ENCODE measurements at regions not wholly inside any gene's neighbourhood (a gene's known extent, or its start where the extent isn't known, plus 50 kb on each side); places are given as distances from the start of the nearest gene placed in this dataset.
"Not testable (repeated sequence)": the region's sequence is repeated elsewhere in the genome, so short reads cannot be mapped to it uniquely, and the experiment has no call there.

DNA sequence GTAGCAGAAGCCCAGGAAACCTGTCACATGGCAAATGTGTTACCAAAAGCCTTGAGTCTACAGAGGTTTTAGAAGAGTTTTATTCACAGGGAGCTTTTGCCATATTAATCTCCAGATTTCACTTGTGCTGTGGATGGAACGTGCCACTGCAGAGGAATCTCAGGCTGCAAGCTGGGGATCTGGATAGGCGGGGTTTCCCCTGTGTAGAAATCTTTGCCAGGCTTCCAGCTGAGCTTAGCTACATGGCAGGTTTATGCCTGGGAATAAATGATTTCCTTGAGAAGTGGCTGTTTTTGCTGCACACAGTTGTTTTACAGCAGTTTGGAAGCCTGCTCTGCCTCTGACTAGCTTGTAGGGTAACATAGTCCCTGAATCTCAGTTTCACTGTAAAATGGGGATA, 224.6 kb upstream of the PLPPR1 start:
- Histone ChIP-seq H3K4me3 (no peak overlapping the region), H3K27me3 (no peaks in the 10 kb centered on the region), H3K4me1 (no peaks in the 10 kb centered on the region), H3K27ac (no peak overlapping the region), H3K9me3 (no peaks in the 10 kb centered on the region), H3K36me3 (no peaks in the 10 kb centered on the region)
- TF ChIP-seq EP300 (IDR thresholded peaks at IDR 0.05) (no peak), POLR2A (IDR thresholded peaks at IDR 0.05) (no peak), CTCF (IDR thresholded peaks at IDR 0.05) (no peak), POLR2AphosphoS5 (IDR thresholded peaks at IDR 0.05) (no peak)
- DNase-seq (ENCODE audit: low spot score in 2 of 2) = no peak
- WGBS = 19% methylated on average over 2 of the region's 2 CpGs

DNA sequence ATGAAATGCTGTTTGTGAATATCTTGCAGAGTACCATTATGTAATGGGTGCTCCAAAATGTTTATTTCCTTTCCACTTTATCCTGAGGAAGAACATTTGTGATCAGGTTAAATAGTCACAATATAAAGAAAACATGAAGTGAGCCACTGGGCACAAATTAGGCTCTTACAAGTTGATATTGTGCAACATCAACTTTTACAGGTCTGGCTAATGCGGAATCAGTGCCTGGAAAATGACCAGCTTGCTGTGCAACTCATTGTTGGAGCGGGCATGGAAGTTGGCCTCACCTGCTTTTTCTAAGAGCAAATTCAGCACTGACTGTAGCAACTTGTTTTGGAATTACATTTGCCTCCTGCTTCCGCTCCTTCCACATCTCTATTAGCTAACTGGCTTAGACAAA, 216.9 kb upstream of the PLPPR1 start:
- H3K9me3 ChIP-seq = no peaks in the 10 kb centered on the region
- DNase-seq (ENCODE audit: low spot score in 2 of 2) = no peak
- no peaks in the 10 kb centered on the region for H3K27me3 ChIP-seq
- no peak for TF ChIP-seq CTCF (IDR thresholded peaks at IDR 0.05)
- TF ChIP-seq POLR2A (IDR thresholded peaks at IDR 0.05) = no peak
- TF ChIP-seq POLR2AphosphoS5 (IDR thresholded peaks at IDR 0.05) = no peak
- TF ChIP-seq EP300 (IDR thresholded peaks at IDR 0.05) = no peak
- no peaks in the 10 kb centered on the region for H3K4me1 ChIP-seq
- no peak overlapping the region for H3K4me3 ChIP-seq
- H3K36me3 ChIP-seq = no peaks in the 10 kb centered on the region
- no peak overlapping the region for H3K27ac ChIP-seq
- WGBS = 93% methylated on average over 3 of the region's 3 CpGs

DNA sequence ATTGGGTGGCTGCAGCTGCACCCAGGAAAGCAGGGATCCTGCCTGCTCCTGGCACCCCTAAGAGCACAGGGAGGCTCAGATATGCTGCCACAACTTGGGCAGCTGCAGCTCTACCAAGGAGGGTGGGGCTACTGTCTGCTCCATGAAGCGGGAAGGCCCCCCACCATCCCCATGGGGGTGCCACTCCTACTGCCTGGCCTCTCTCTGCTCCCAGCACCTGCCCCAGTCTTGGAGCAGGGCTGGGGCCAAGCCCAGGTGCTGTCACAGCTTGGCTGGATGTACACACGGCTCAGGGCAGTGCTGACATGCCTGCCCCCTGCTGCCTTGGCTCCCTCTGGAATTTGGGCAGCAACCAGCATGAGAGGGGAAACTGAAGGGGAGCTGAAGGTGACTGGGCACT, 214.7 kb upstream of the PLPPR1 start:
- H3K4me3 ChIP-seq = no peak overlapping the region
- no peaks in the 10 kb centered on the region for H3K27me3 ChIP-seq
- H3K4me1 ChIP-seq = no peaks in the 10 kb centered on the region
- H3K27ac ChIP-seq = no peak overlapping the region
- DNase-seq (ENCODE audit: low spot score in 2 of 2) = no peak
- no peaks in the 10 kb centered on the region for H3K36me3 ChIP-seq
- TF ChIP-seq POLR2AphosphoS5 (IDR thresholded peaks at IDR 0.05) (no peak), CTCF (IDR thresholded peaks at IDR 0.05) (no peak), EP300 (IDR thresholded peaks at IDR 0.05) (no peak), POLR2A (IDR thresholded peaks at IDR 0.05) (no peak)
- H3K9me3 ChIP-seq = no peaks in the 10 kb centered on the region
- WGBS = no CpG with 5 or more reads among the region's 2 CpGs

GRCh38 chr9:100819980-100820379, 208.5 kb upstream of the PLPPR1 start:
- H3K27ac ChIP-seq = no peak overlapping the region
- DNase-seq (ENCODE audit: low spot score in 2 of 2) = no peak
- 77% methylated on average over 2 of the region's 2 CpGs for WGBS
- TF ChIP-seq CTCF (IDR thresholded peaks at IDR 0.05) (no peak), EP300 (IDR thresholded peaks at IDR 0.05) (no peak), POLR2A (IDR thresholded peaks at IDR 0.05) (no peak), POLR2AphosphoS5 (IDR thresholded peaks at IDR 0.05) (no peak)
- H3K4me3 ChIP-seq = no peak overlapping the region
- no peaks in the 10 kb centered on the region for H3K9me3 ChIP-seq
- no peaks in the 10 kb centered on the region for H3K27me3 ChIP-seq
- no peaks in the 10 kb centered on the region for H3K4me1 ChIP-seq
- H3K36me3 ChIP-seq = no peaks in the 10 kb centered on the region

DNA sequence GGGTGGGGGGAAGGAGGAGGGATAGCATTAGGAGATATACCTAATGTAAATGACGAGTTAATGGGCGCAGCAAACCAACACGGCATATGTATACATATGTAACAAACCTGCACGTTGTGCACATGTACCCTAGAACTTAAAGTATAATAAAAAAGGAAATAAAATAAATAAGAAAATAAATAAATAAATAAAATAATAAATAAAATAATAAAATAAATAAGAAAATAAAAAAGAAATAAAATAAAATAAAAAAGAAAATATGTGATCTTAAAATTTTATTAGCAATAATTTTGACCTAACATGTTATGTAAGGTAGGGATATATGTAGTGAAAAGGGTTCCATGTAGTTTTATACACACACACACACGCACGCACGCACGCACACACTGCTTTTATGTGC, 195.5 kb upstream of the PLPPR1 start:
- not testable (repeated sequence) for H3K36me3 ChIP-seq; H3K27ac ChIP-seq; H3K4me3 ChIP-seq; H3K4me1 ChIP-seq; H3K9me3 ChIP-seq; DNase-seq (ENCODE audit: low spot score in 2 of 2); H3K27me3 ChIP-seq
- 93% methylated on average over 8 of the region's 8 CpGs for WGBS

DNA sequence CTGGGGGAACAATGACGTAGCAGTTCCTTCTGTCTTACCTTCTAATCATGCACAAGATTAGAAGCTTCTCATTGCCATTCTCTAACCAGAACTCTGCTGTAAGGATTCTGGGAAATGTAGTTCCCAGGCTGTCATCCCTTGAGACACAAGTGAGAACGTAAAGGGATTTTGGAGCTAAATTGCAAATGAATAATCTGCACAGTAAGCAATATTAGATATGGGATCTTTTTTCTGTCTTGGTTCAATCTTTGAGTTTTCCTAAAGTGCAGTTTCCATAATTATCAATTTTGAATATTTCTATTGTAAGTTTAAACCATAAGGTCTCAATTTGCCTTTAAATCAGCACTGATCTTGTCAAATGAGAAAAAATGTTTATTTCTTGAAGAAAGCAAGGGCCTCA, 189.7 kb upstream of the PLPPR1 start:
- Histone ChIP-seq H3K27ac (no peak overlapping the region), H3K4me1 (no peaks in the 10 kb centered on the region), H3K36me3 (no peaks in the 10 kb centered on the region), H3K9me3 (no peaks in the 10 kb centered on the region), H3K27me3 (no peaks in the 10 kb centered on the region), H3K4me3 (no peak overlapping the region)
- TF ChIP-seq POLR2AphosphoS5 (IDR thresholded peaks at IDR 0.05) (no peak), CTCF (IDR thresholded peaks at IDR 0.05) (no peak), EP300 (IDR thresholded peaks at IDR 0.05) (no peak), POLR2A (IDR thresholded peaks at IDR 0.05) (no peak)
- WGBS = 44% methylated on average over 2 of the region's 2 CpGs
- no peak for DNase-seq (ENCODE audit: low spot score in 2 of 2)

Measured in suprapubic skin (tissue), 4 donors.